GM12872 (cell line): ENCODE measurements at regions not wholly inside any gene's neighbourhood (a gene's known extent, or its start where the extent isn't known, plus 50 kb on each side); places are given as distances from the start of the nearest gene placed in this dataset.

Source experiments
- CTCF ChIP-seq: IDR thresholded peaks from 3 replicates; pipeline ENCODE4 v1.5.1; 2011; ENCODE audit warnings: low read depth, mild to moderate bottlenecking, low read length, moderate library complexity; ENCODE audit not compliant: insufficient read depth

GRCh38 chr10:45183174-45183573 is 132.2 kb downstream of the OR13A1 start:
- no peak for TF ChIP-seq CTCF

- no peak for TF ChIP-seq CTCF
These were observed 117.5 kb downstream of the OR13A1 start for GRCh38 chr10:45197816-45198485.

GRCh38 chr10:45198486-45199204 is 116.8 kb downstream of the OR13A1 start:
- TF ChIP-seq CTCF, result no peak

- TF ChIP-seq CTCF, result no peak
These were observed 116.1 kb downstream of the OR13A1 start for GRCh38 chr10:45199205-45199740.

- TF ChIP-seq CTCF, result no peak
These were observed 114.1 kb downstream of the OR13A1 start for GRCh38 chr10:45201271-45201670.

GRCh38 chr10:45202242-45202641 is 113.2 kb downstream of the OR13A1 start:
- no peak for TF ChIP-seq CTCF

- TF ChIP-seq CTCF, result no peak
These were observed 110.2 kb downstream of the OR13A1 start for GRCh38 chr10:45204954-45205775.
